IMR-90 (cell line): ENCODE measurements at regions not wholly inside any gene's neighbourhood (a gene's known extent, or its start where the extent isn't known, plus 50 kb on each side); places are given as distances from the start of the nearest gene placed in this dataset.
A peak's percentile ranks its signal among the peaks of the same experiment; 100 is the strongest.

Source experiments
- ATAC-seq: fragments of 200-7000 bp; cut with Tn5 transposase; 2 replicates; pipeline ENCODE4 v1.9.1; 2020; ENCODE audit warnings: low read depth, mild to moderate bottlenecking, moderate library complexity
- BruUV-seq: library from RNA; stranded (reverse); fragments of 400-500 nt; replicated peaks from 2 replicates; lab custom pipeline; 2021; lab: Mats Ljungman, UMichigan
- CTCF ChIA-PET: fragments of 300-600 bp; formaldehyde crosslinking; extraction: SDS; loops from one replicate; lab custom pipeline; 2021; ENCODE audit warnings: antibody characterized with exemption; lab: Yijun Ruan, JAX
- POLR2A ChIA-PET: fragments of 300-600 bp; sonication (Branson Sonifier 250); formaldehyde crosslinking; loops from one replicate; lab custom pipeline; 2022; ENCODE audit warnings: antibody characterized with exemption; ENCODE audit not compliant: unreplicated experiment; lab: Charles Lee
- DNase-seq: peaks from one replicate; pipeline ENCODE4 v3.0.0; 2013
- H2AFZ ChIP-seq: replicated peaks from 2 replicates; pipeline ENCODE3; 2013; ENCODE audit warnings: low read length, mild to moderate bottlenecking; ENCODE audit not compliant: poor library complexity
- H2AK5ac ChIP-seq: 2 replicates; pipeline ENCODE4 v1.6.1; 2013; ENCODE audit warnings: low read depth, low read length, inconsistent platforms
- H2AK9ac ChIP-seq: replicated peaks from 2 replicates; pipeline ENCODE3; 2013; ENCODE audit warnings: mild to moderate bottlenecking, low read depth, low read length, moderate library complexity; ENCODE audit not compliant: poor library complexity
- H2BK120ac ChIP-seq: 2 replicates; pipeline ENCODE4 v1.6.1; 2013; ENCODE audit warnings: low read depth, low read length, inconsistent platforms
- H2BK15ac ChIP-seq: 3 replicates; pipeline ENCODE4 v1.6.1; 2013; ENCODE audit warnings: low read depth, low read length, inconsistent platforms
- H2BK20ac ChIP-seq: 2 replicates; pipeline ENCODE4 v1.6.1; 2013; ENCODE audit warnings: low read depth, mild to moderate bottlenecking, inconsistent platforms, low read length, moderate library complexity
- H2BK5ac ChIP-seq: 2 replicates; pipeline ENCODE4 v1.6.1; 2013; ENCODE audit warnings: mild to moderate bottlenecking, low read depth, low read length, inconsistent platforms; ENCODE audit not compliant: poor library complexity, severe bottlenecking
- H3K14ac ChIP-seq: replicated peaks from 2 replicates; pipeline ENCODE4 v1.6.1; 2013; ENCODE audit warnings: low read depth, low read length, inconsistent platforms
- H3K18ac ChIP-seq: 2 replicates; pipeline ENCODE4 v1.6.1; 2013; ENCODE audit warnings: low read depth, low read length, control low read depth
- H3K23ac ChIP-seq: 2 replicates; pipeline ENCODE4 v1.6.1; 2013; ENCODE audit warnings: low read depth, low read length, inconsistent platforms
- H3K27ac ChIP-seq: 2 replicates; pipeline ENCODE4 v1.5.1; 2013; ENCODE audit warnings: mild to moderate bottlenecking, control low read depth, low read length; ENCODE audit not compliant: insufficient read depth
- H3K27me3 ChIP-seq: 2 replicates; pipeline ENCODE4 v1.6.1; 2013; ENCODE audit warnings: low read length; ENCODE audit not compliant: control insufficient read depth, insufficient read depth
- H3K36me3 ChIP-seq: 2 replicates; pipeline ENCODE4 v1.6.1; 2013; ENCODE audit warnings: low read length, mixed read lengths; ENCODE audit not compliant: control insufficient read depth, insufficient read depth
- H3K4ac ChIP-seq: 2 replicates; pipeline ENCODE4 v1.6.1; 2013; ENCODE audit warnings: low read depth, low read length, inconsistent platforms
- H3K4me1 ChIP-seq: 2 replicates; pipeline ENCODE4 v1.6.1; 2013; ENCODE audit warnings: low read length, mixed read lengths; ENCODE audit not compliant: control insufficient read depth, insufficient read depth
- H3K4me2 ChIP-seq: 2 replicates; pipeline ENCODE4 v1.6.1; 2013; ENCODE audit warnings: low read depth, mild to moderate bottlenecking, control low read depth, low read length, moderate library complexity
- H3K4me3 ChIP-seq: 2 replicates; pipeline ENCODE4 v1.5.1; 2013; ENCODE audit warnings: low read depth, mild to moderate bottlenecking, control low read depth, low read length, moderate library complexity; ENCODE audit not compliant: insufficient read depth
- H3K56ac ChIP-seq: 2 replicates; pipeline ENCODE4 v1.6.1; 2013; ENCODE audit warnings: low read length, inconsistent platforms; ENCODE audit not compliant: insufficient read depth; ENCODE audit errors: extremely low read depth
- H3K79me1 ChIP-seq, 2 experiments: 2 replicates each; pipeline ENCODE4 v1.6.1; 2013; ENCODE audit warnings: low read length in 2 of 2, inconsistent platforms in 1 of 2, low read depth in 1 of 2
- H3K9ac ChIP-seq: 2 replicates; pipeline ENCODE4 v1.6.1; 2013; ENCODE audit warnings: low read depth, low read length, control low read depth
- H3K9me1 ChIP-seq: 2 replicates; pipeline ENCODE4 v1.6.1; 2013; ENCODE audit warnings: low read length, inconsistent platforms; ENCODE audit not compliant: insufficient read depth
- H3K9me3 ChIP-seq: 2 replicates; pipeline ENCODE4 v1.6.1; 2013; ENCODE audit warnings: low read length; ENCODE audit not compliant: control insufficient read depth, insufficient read depth
- H4K20me1 ChIP-seq: 2 replicates; pipeline ENCODE4 v1.6.1; 2013; ENCODE audit warnings: low read length, inconsistent platforms; ENCODE audit not compliant: insufficient read depth
- H4K5ac ChIP-seq: 2 replicates; pipeline ENCODE4 v1.6.1; 2013; ENCODE audit warnings: mild to moderate bottlenecking, low read depth, low read length, control low read depth
- H4K8ac ChIP-seq, 2 experiments: 2 replicates each; pipeline ENCODE4 v1.6.1; 2013; ENCODE audit warnings: low read depth in 2 of 2, low read length in 2 of 2, control low read depth in 1 of 2, inconsistent platforms in 1 of 2
- H4K91ac ChIP-seq: 2 replicates; pipeline ENCODE4 v1.6.1; 2013; ENCODE audit warnings: low read depth, low read length, inconsistent platforms; ENCODE audit not compliant: insufficient read depth
- BHLHE40 ChIP-seq: fragments of 150-350 bp; IDR thresholded peaks from 2 replicates; pipeline ENCODE4 v1.6.1; 2016; ENCODE audit warnings: mild to moderate bottlenecking, low read depth, low read length
- CEBPB ChIP-seq: IDR thresholded peaks from 2 replicates; pipeline ENCODE4 v1.6.1; 2012; ENCODE audit warnings: low read depth, low read length, improper control_type of control experiment
- CHD1 ChIP-seq: IDR thresholded peaks from 2 replicates; pipeline ENCODE4 v1.6.1; 2012; ENCODE audit warnings: low read depth, low read length, improper control_type of control experiment
- FOS ChIP-seq: fragments of 150-350 bp; IDR thresholded peaks from 2 replicates; pipeline ENCODE4 v1.6.1; 2016; ENCODE audit warnings: low read depth, low read length
- MAFK ChIP-seq: IDR thresholded peaks from 2 replicates; pipeline ENCODE4 v1.6.1; 2012; ENCODE audit warnings: low read depth, low read length, improper control_type of control experiment
- MAZ ChIP-seq: IDR thresholded peaks from 2 replicates; pipeline ENCODE4 v1.6.1; 2012; ENCODE audit warnings: low read depth, mild to moderate bottlenecking, low read length, improper control_type of control experiment, moderate library complexity, borderline replicate concordance
- MXI1 ChIP-seq: IDR thresholded peaks from 2 replicates; pipeline ENCODE4 v1.6.1; 2012; ENCODE audit warnings: low read depth, mild to moderate bottlenecking, low read length, moderate library complexity, borderline replicate concordance
- NFE2L2 ChIP-seq: fragments of 150-350 bp; IDR thresholded peaks from 2 replicates; pipeline ENCODE4 v1.6.1; 2016; ENCODE audit warnings: low read depth, mild to moderate bottlenecking, low read length
- POLR2A ChIP-seq: IDR thresholded peaks from 2 replicates; pipeline ENCODE4 v1.6.1; 2012; ENCODE audit warnings: mild to moderate bottlenecking, low read depth, low read length
- RAD21 ChIP-seq: IDR thresholded peaks from 2 replicates; pipeline ENCODE4 v1.6.1; 2012; ENCODE audit warnings: low read length, improper control_type of control experiment
- RCOR1 ChIP-seq: IDR thresholded peaks from 2 replicates; pipeline ENCODE4 v1.6.1; 2012; ENCODE audit warnings: mild to moderate bottlenecking, low read length, improper control_type of control experiment; ENCODE audit not compliant: insufficient replicate concordance
- RFX5 ChIP-seq: IDR thresholded peaks from 2 replicates; pipeline ENCODE4 v1.8.0; 2012; ENCODE audit warnings: low read depth, mild to moderate bottlenecking, low read length, moderate library complexity
- SMC3 ChIP-seq: fragments of 150-350 bp; IDR thresholded peaks from 2 replicates; pipeline ENCODE4 v1.6.1; 2016; ENCODE audit warnings: low read depth, mild to moderate bottlenecking, antibody characterized with exemption, low read length, moderate library complexity
- WGBS, 2 experiments: methylation state at CpG; one replicate each; pipeline versions ENCODE4 v1.1.5 to v1.1.7; 2013; ENCODE audit warnings: missing lambda C conversion rate in 2 of 2; ENCODE audit not compliant: insufficient read length in 1 of 2; ENCODE audit errors: extremely low coverage in 2 of 2; 5-methylcytosine and 5-hydroxymethylcytosine counted together
- dilution Hi-C: fragments of 300-500 bp; cut with HindIII; formaldehyde crosslinking; loops from one replicate; pipeline ENCODE4 v1.14.3; 2018; ENCODE audit warnings: low sequenced_read_pairs; ENCODE audit not compliant: unreplicated experiment
- in situ Hi-C: fragments of 300-500 bp; cut with MboI; formaldehyde crosslinking; loops from 3 replicates; pipeline ENCODE4 v1.14.3; 2019; ENCODE audit warnings: low sequenced_read_pairs, inconsistent platforms, mixed read lengths
- intact Hi-C: fragments of 100-400 bp; cut with micrococcal nuclease; formaldehyde crosslinking; loops from 2 replicates; pipeline ENCODE4 v1.10.0; 2022
- TF ChIP-seq, protein P1 (sequence below): fragments of 150-350 bp; IDR thresholded peaks from 2 replicates; pipeline ENCODE4 v1.6.1; 2017; ENCODE audit warnings: mild to moderate bottlenecking, antibody characterized with exemption, low read length, low read depth
- TF ChIP-seq, protein P2 (sequence below): conservative IDR thresholded peaks from 2 replicates; pipeline ENCODE4 v1.5.1; 2012; ENCODE audit warnings: mild to moderate bottlenecking, low read depth, low read length, improper control_type of control experiment
- TF ChIP-seq, protein P3 (sequence below): fragments of 150-350 bp; IDR thresholded peaks from 2 replicates; pipeline ENCODE4 v1.6.1; 2016; ENCODE audit warnings: low read depth, mild to moderate bottlenecking, low read length, moderate library complexity, borderline replicate concordance

DNA sequence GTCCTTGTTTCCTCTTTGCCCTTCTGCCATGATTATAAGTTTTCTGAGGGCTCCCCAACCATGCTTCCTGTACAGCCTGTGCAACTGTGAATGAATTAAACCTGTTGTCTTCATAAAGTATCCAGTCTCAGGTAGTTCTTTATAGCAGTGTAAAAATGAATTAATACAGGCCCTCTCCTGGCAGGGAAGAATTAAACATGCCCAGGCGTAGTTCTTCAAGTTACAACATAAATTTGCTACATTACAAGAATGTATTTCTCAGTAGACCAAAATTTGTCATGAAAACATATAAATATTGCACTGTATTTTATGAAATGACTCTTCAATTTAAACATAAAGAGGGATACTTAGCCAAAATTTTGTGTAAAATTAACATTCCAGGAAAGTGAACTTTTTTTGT lies 1089.9 kb upstream of the PCDH10 start:
- H3K4me2 ChIP-seq = no peak overlapping the region
- no TSS peak for BruUV-seq
- no peak for TF ChIP-seq BHLHE40
- TF ChIP-seq MXI1 = no peak
- no peak for TF ChIP-seq NFE2L2
- TF ChIP-seq, protein P1, sequence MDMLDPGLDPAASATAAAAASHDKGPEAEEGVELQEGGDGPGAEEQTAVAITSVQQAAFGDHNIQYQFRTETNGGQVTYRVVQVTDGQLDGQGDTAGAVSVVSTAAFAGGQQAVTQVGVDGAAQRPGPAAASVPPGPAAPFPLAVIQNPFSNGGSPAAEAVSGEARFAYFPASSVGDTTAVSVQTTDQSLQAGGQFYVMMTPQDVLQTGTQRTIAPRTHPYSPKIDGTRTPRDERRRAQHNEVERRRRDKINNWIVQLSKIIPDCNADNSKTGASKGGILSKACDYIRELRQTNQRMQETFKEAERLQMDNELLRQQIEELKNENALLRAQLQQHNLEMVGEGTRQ = no peak
- no peak for TF ChIP-seq CEBPB
- TF ChIP-seq RFX5 = no peak
- no peak for TF ChIP-seq RAD21
- TF ChIP-seq, protein P2, sequence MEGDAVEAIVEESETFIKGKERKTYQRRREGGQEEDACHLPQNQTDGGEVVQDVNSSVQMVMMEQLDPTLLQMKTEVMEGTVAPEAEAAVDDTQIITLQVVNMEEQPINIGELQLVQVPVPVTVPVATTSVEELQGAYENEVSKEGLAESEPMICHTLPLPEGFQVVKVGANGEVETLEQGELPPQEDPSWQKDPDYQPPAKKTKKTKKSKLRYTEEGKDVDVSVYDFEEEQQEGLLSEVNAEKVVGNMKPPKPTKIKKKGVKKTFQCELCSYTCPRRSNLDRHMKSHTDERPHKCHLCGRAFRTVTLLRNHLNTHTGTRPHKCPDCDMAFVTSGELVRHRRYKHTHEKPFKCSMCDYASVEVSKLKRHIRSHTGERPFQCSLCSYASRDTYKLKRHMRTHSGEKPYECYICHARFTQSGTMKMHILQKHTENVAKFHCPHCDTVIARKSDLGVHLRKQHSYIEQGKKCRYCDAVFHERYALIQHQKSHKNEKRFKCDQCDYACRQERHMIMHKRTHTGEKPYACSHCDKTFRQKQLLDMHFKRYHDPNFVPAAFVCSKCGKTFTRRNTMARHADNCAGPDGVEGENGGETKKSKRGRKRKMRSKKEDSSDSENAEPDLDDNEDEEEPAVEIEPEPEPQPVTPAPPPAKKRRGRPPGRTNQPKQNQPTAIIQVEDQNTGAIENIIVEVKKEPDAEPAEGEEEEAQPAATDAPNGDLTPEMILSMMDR = no peak
- no peak for TF ChIP-seq RCOR1
- no peak for TF ChIP-seq MAFK
- no peak for TF ChIP-seq CHD1
- no peak for TF ChIP-seq FOS
- no peak for TF ChIP-seq MAZ
- TF ChIP-seq POLR2A = no peak
- TF ChIP-seq SMC3 = no peak
- TF ChIP-seq, protein P3, sequence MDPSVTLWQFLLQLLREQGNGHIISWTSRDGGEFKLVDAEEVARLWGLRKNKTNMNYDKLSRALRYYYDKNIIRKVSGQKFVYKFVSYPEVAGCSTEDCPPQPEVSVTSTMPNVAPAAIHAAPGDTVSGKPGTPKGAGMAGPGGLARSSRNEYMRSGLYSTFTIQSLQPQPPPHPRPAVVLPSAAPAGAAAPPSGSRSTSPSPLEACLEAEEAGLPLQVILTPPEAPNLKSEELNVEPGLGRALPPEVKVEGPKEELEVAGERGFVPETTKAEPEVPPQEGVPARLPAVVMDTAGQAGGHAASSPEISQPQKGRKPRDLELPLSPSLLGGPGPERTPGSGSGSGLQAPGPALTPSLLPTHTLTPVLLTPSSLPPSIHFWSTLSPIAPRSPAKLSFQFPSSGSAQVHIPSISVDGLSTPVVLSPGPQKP = no peak

More for the DNA sequence above, 1089.9 kb upstream of the PCDH10 start:
- Histone ChIP-seq H3K4me3 (no peak overlapping the region), H3K4ac (no peak overlapping the region), H3K14ac (no peak overlapping the region), H3K4me1 (peaks cover 2% of the 10 kb centered on the region; the same call in 1 of the 2 replicates), H4K8ac (no peak overlapping the region), H4K20me1 (no peaks in the 10 kb centered on the region), H2BK120ac (no peak overlapping the region), H2BK15ac (no peak overlapping the region), H4K91ac (no peak overlapping the region), H3K18ac (peak overlapping the region; percentile 78; the same call in 1 of the 2 replicates), H3K23ac (no peak overlapping the region), H3K56ac (no peak overlapping the region), H3K27me3 (no peaks in the 10 kb centered on the region), H2BK20ac (no peak overlapping the region), H2AFZ (no peak overlapping the region), H3K36me3 (no peaks in the 10 kb centered on the region), H2AK5ac (no peak overlapping the region), H2BK5ac (no peak overlapping the region), H4K5ac (0 out of 2 replicates have a peak overlapping the region, but pooled peaks have one; percentile 40), H3K27ac (no peak overlapping the region), H3K79me1 (no peaks in the 10 kb centered on the region), H3K9ac (no peak overlapping the region), H2AK9ac (no peak overlapping the region), H3K9me1 (peaks cover 2% of the 10 kb centered on the region; the same call in 1 of the 2 replicates), H3K9me3 (no peaks in the 10 kb centered on the region; the same call in 1 of the 2 replicates)
- ChIA-PET CTCF (no interaction called here), POLR2A (no interaction called here)
- no peak for ATAC-seq
- no CpG with 5 or more reads among the region's 1 CpG for WGBS, 2 experiments
- dilution Hi-C loops = no loop called here
- no peak for DNase-seq
- in situ Hi-C loops = no loop called here
- intact Hi-C loops = no loop called here
